GM21526 (cell line): ENCODE measurements at regions not wholly inside any gene's neighbourhood (a gene's known extent, or its start where the extent isn't known, plus 50 kb on each side); places are given as distances from the start of the nearest gene placed in this dataset.

Source experiments
- ATAC-seq: cut with Tn5 transposase; IDR thresholded peaks from one replicate; pipeline ENCODE4 v1.9.1; 2021; ENCODE audit warnings: moderate library complexity; ENCODE audit not compliant: unreplicated experiment, low FRiP score

DNA sequence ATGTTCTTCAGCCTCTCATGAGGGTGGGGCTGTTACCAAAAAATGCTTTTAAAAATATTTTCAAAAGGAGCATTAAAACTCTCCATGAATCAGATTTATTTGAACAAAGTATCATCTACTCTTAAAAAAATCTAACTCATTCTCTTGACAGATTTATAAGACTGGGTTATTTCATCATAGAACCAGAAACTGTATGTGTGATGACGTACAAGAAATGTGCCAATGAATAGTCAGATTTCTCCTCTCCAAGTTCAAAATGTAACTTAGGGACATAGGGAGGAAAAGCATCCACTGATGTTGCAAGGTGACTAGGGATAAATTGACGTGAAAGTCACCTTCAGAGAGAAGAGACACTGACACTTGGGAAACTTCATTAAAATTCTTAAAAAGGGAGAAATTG is 89.1 kb upstream of the CLNK start:
- ATAC-seq, result no peak

DNA sequence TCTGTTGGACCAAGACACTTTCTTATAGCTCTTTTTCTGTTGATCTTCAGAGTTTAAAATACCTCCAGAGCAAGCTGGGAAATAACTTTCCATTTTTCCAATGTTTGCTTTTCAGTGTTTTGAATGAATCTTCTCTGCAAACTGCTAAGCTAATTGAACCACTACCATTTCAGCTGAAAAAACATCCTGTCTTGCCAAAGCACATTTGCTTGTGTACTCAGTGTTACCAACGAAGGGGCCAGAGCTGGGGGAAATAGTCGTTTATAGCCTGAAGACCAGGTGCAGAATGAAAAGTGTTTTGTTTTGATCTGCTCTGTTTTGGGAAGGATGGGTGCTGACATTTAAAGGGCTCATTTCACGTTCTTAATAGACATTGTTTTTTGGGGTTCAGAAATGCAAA is 88.4 kb upstream of the CLNK start:
- no peak for ATAC-seq

DNA sequence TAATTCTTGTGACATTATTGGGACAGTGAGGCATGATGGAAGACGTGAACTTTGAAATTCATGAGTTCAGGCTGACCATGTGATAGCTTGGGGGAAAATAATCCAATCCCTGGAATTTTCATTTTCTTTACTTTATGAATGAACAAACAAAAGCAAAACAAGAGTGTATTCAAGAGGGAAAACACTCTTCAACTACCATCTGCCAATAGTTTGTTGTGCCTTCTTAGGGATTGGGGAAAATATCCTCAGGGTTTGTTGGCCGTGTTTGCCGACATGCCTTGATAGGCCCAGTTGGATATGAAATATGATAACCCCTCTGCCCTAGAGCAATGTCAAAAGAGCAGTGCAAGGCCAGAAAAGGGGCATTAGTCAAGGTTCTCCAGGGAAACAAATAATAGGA is 80.8 kb upstream of the CLNK start:
- ATAC-seq, result no peak

DNA sequence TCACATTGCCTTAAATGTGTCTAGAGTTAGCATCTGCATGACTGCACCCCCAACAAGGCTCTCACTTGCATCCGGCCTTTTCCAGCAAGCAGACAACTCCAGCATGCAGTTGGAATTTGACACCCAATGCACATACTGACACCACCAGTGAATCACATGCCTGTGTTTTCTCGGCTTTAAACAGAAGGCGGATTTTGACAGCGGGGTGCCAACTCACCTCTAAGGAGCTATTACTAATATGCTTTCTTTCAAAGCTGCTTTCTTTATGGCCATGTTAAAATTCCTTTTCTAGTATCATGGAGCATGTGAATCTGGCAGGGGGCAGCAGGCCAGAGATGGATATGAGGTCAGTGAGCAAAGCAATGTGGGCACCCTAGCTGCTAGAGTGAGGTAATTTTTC is 78.0 kb upstream of the CLNK start:
- no peak for ATAC-seq

GRCh38 chr4:10761903-10762302 is 77.3 kb upstream of the CLNK start:
- no peak for ATAC-seq

DNA sequence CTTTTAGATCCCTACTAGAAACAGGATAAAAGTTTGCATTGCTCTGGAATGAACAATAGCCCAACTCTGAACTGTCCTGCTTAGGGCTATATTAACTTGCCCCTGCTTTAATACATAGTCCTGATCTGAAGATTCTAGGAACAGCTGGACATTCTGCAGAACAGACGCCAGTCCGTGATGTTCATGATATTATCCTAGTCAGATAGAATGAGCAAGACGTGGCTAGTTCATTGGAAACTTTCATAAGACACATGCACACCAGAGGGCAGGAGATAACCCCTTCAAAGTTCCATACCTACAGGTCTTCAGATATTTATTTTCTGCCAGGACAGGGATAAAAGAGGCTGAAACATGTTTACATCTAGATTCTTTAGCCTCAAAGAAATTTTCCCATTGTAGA is 75.5 kb upstream of the CLNK start:
- no peak for ATAC-seq

DNA sequence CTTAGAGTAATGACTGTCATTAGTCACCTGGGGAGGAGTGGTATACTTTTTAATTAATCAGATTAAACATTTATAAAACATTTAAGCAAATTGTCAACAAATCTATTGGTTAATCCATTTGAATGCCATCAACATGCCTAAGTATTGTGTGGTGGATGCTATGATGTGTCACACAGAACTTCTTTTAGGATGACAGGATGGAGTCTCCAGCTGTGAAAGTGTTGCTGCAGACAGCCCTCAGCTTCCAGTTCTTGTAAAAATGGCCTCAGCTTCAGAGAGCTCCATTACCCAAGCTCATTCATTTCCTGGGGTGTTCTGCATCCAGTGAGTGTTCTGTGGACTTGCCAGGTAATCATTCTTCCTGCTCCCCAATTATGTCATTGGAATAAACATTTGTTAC is 74.3 kb upstream of the CLNK start:
- ATAC-seq, result no peak

GRCh38 chr4:10753856-10754402 is 69.4 kb upstream of the CLNK start:
- no peak for ATAC-seq

DNA sequence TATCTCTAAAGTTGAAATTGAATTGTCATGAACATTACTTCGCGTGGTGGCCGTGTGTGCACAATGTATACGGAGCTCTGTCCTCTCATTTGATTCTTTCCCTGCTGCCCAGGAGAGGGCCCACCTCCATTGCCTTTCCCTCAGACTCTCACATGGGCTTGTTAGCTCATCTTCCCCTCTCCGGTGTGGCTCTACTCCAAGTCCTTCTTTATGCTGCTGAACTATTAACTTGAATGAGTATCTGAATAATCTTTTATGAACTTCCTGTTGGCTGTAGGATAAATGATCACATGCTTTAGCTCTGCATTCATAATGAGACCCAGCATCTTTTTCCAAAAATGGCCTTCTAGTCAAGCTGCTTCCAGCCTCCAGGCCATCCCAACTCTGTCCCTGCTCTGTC is 68.8 kb upstream of the CLNK start:
- no peak for ATAC-seq

- ATAC-seq, result no peak
These were observed 66.1 kb upstream of the CLNK start for GRCh38 chr4:10750714-10751113.

- no peak for ATAC-seq
These were observed 62.6 kb upstream of the CLNK start for GRCh38 chr4:10747186-10747585.

DNA sequence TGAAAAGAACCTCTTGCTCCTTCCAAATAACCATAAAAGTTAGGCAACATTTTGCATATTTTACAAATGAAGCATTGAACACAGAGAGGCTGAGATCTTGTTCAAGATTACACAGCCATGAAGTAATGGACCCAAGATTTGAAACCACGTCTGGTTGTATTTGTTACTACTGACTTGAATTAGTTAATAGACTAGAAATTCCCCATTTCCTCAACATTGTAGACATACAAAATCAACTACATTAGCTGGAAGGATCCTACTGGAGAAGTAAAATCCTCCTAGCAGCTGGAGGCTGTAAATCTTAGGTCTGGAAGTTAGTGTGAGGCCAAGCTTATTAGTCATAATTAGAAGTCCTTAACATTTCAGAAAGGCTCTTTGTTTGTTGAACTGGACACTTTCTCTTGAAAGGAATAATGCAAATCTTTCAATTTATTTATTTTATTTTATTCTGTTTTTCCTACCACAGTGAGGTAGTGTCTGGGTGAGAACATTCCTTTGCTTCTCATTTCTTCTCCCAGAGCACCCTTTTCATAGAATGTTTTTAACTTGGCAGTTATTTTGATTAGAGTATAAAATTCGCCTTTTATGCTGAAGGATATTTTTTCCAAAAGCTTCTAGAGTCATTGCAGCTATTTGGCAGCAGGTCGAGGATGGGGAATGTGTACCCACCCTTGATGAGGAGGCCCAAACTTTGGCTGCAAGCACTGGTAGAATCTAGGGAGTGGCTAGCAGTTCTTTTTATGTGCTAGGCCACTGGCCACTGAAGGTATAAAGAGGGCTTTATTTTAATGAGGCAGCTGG is 62.0 kb upstream of the CLNK start:
- no peak for ATAC-seq

DNA sequence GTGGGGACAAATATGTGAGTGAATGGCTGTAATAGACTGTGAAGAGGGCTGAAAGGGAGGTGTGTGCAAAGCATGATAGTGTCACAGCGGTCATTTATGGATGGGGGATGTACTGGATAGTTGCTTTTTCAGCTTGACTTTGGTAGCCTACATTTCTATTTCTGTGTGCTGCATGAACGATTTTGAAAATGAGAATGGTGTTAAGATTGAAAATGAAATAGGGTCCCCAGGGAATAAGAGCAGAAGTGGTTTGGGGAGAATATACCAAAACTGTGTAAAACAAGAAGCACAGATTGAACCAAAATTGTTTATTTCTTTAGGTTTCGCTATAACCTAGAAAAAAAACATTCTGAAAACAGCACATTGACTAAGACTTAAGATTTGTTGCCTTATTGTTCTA is 58.8 kb upstream of the CLNK start:
- ATAC-seq, result peak; percentile 60

DNA sequence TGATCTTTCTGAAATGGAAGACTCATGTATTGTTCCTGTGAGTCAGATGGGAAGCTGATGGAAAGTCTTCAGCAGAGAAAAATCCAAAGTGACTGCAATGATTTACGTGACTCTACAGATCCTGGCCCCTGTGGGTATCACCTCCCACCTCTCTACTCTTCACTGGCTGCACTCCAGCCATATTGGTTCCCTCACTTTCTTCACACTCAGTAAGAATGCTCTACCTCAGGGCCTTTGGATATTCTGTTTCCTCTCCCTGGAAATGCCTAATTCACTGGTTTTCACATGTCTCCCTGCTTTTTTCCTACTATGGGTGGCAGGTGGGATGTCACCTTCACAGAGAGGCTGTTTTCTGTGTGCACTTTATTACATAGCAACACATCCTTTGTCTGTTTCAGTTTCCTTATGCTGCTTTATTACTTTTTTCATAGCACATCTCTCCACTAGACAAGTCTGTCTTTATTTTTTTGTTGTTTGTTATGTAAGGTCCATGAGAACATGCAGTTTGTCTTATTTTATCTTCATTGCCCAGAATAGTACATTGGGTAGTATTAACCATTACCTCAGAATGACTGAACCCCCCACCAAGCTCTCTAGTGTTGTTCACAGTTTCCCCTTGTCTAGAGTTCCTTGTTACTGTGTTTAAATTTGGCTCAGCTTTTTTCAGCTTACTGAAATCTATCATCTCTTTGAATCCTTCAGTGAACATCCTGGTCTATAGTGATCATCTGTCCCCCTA is 57.6 kb upstream of the CLNK start:
- ATAC-seq, result peak; percentile 52

GRCh38 chr4:10740891-10741620 is 56.5 kb upstream of the CLNK start:
- ATAC-seq, result no peak

DNA sequence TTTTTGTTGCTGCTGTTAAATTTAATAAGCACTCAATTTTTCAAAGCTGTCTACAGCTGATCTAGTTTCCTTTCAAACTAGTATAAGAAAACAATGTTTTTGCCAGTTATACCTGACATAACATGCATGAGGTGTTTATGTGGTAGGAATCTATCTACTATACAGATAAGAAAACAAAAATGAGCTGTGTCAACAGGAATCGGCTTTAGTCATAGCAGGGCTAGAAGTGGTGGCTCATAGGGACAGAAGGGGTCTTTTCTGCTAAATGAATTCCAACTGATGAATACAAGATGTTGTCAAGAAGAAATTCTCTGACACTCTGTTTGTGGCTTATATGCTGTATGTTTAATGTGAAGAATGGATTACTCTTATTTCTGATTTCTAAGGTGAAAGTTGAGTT is 55.7 kb upstream of the CLNK start:
- ATAC-seq, result no peak

- no peak for ATAC-seq
These were observed 54.4 kb upstream of the CLNK start for GRCh38 chr4:10738826-10739489.

DNA sequence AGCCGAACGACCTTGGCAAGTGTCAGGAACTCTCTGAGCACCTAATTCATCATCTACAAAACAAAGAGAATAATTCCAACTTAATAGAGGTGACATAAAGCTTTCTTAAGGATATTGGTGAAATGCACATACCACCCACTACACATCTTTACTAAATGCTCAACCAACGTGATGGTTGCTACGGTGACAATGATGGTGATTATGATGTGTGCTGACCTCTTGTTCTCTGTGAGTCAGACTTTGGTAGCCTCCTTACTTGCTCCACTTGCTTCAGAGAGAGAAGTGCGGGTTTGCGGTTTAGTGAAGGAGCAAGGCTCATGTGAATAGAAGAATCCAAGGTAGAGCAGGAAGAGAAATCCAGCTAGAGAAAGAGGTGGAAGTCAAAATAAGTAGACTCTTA is 52.8 kb upstream of the CLNK start:
- no peak for ATAC-seq

DNA sequence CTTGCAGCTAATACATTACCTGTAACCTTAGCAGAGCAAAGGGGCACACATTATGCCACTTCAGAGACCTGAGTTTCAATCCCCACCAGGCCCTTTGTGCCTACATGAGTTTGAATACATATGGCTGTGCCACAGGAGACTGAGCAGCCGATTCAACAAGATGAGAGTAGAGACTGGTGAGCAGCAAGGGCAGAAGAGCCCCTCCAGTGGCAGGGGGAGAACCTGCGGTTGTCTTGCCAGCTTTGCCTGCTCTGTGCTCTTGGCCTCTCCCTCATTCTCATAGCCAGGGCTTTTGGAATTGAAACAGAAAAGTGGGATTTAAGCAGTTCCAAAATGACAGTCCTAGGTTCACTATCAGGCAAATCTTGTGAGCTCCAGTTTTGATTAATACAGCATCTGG is 52.3 kb upstream of the CLNK start:
- no peak for ATAC-seq

DNA sequence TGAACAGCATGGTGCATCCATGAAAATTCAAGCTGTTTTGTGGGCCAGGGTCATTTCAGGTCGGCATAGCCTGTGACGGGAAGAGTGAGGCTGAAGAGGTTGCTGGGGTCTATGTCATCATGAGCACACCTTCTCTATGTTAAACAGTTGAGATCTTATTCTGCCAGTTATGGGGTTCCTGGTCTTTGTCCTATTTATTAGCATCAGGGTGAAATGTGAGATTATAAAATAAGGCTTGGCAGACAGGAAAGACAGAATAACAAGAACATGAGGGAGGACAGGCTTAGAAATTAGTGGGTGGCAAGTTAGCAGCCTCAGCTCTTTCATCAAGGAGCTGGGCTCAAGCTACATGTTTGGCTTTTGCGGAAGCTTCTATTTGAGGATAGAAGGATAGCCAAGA is 51.7 kb upstream of the CLNK start:
- ATAC-seq, result no peak

DNA sequence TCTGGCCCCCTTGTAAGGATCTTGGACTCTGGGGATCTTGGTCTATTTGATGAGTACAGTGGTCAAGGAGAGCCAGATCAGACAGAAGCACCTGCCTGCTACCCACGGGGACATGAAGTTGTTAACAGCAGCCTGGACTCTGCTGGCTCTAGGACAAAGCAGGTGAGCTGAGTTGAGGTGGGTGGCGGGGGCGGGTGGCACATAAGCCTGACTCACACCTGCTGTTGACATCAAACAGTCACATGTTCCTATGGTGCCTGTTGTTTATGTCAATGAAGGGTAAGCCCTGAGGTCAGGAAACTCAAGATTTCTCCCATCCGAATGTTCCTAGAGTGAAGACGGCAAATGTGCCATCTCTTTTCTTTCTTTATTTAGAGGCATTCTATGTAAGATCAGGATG is 50.1 kb upstream of the CLNK start:
- ATAC-seq, result no peak
